GM10248 (cell line): ENCODE measurements at regions not wholly inside any gene's neighbourhood (a gene's known extent, or its start where the extent isn't known, plus 50 kb on each side); places are given as distances from the start of the nearest gene placed in this dataset.

Source experiments
- CTCF ChIA-PET: fragments of 300-600 bp; sonication (Branson Sonifier 250); formaldehyde crosslinking; extraction: SDS; loops from one replicate; lab custom pipeline; 2021; ENCODE audit warnings: antibody characterized with exemption; lab: Yijun Ruan, JAX
- POLR2A ChIA-PET: fragments of 350-650 bp; sonication (Branson Sonifier 250); formaldehyde crosslinking; extraction: SDS; loops from one replicate; lab custom pipeline; 2020; ENCODE audit warnings: antibody characterized with exemption; lab: Yijun Ruan, JAX
- DNase-seq: peaks from one replicate; pipeline ENCODE4 v3.0.0; 2012; ENCODE audit errors: extremely low spot score
- CTCF ChIP-seq: IDR thresholded peaks from 2 replicates; pipeline ENCODE4 v1.5.1; 2012; ENCODE audit warnings: mild to moderate bottlenecking, low read depth; ENCODE audit errors: extremely low read depth, missing control alignments, control extremely low read depth

GRCh38 chr9:19934301-19934871 is 145.5 kb upstream of the SLC24A2 start:
- ChIA-PET POLR2A (no interaction called here), CTCF (interaction anchor here (1.2 kb wide), 1 partner anchor 9 kb away, joined by 3 read pairs; no protein-coding TSS in a partner anchor)
- no peak for TF ChIP-seq CTCF
- no peak for DNase-seq

- ChIA-PET CTCF (interaction anchor here (1.9 to 2.6 kb wide), 2 partner anchors 1010 to 1179 kb away, joined by 6 to 7 read pairs; no protein-coding TSS in a partner anchor), POLR2A (no interaction called here)
- TF ChIP-seq CTCF = no peak
- DNase-seq = no peak
These were observed 142.5 kb upstream of the SLC24A2 start for GRCh38 chr9:19931098-19931890.

GRCh38 chr9:19927560-19927959 is 138.7 kb upstream of the SLC24A2 start:
- TF ChIP-seq CTCF = no peak
- CTCF ChIA-PET = interaction anchor here (0.9 to 3.3 kb wide), 11 partner anchors 14 to 1184 kb away, joined by 3 to 23 read pairs (median 3); no protein-coding TSS in a partner anchor
- POLR2A ChIA-PET = no interaction called here
- no peak for DNase-seq

- no peak for TF ChIP-seq CTCF
- DNase-seq = no peak
- CTCF ChIA-PET = interaction anchor here (0.9 to 3.3 kb wide), 11 partner anchors 13 to 1192 kb away, joined by 3 to 23 read pairs (median 3); no protein-coding TSS in a partner anchor
- POLR2A ChIA-PET = no interaction called here
These were observed 137.9 kb upstream of the SLC24A2 start for GRCh38 chr9:19926774-19927173.

GRCh38 chr9:19925674-19926503 is 137.1 kb upstream of the SLC24A2 start:
- DNase-seq = peak; percentile 82
- TF ChIP-seq CTCF = peak; percentile 96
- POLR2A ChIA-PET = no interaction called here
- CTCF ChIA-PET = interaction anchor here (0.8 to 3.3 kb wide), 8 partner anchors 14 to 1185 kb away, joined by 3 to 23 read pairs (median 5); no protein-coding TSS in a partner anchor

- POLR2A ChIA-PET = no interaction called here
- CTCF ChIA-PET = interaction anchor here (1.3 to 2.1 kb wide), 3 partner anchors 459 to 1186 kb away, joined by 3 to 13 read pairs (median 3); no protein-coding TSS in a partner anchor
- TF ChIP-seq CTCF = no peak
- no peak for DNase-seq
These were observed 135.2 kb upstream of the SLC24A2 start for GRCh38 chr9:19924080-19924479.
